Thoracic aorta (tissue), 2 donors: ENCODE measurements at regions not wholly inside any gene's neighbourhood (a gene's known extent, or its start where the extent isn't known, plus 50 kb on each side); places are given as distances from the start of the nearest gene placed in this dataset.

Experiments
- ATAC-seq: fragments of 150-250 bp; one replicate; pipeline ENCODE4 v1.8.0; 2017; ENCODE audit warnings: low read depth; ENCODE audit not compliant: insufficient number of reproducible peaks, low FRiP score
- DNase-seq: peaks from one replicate; pipeline ENCODE4 v3.0.0-alpha.2; 2020; ENCODE audit warnings: low spot score
- H3K27ac ChIP-seq, 2 donors: fragments of 200-600 bp; sonication (generic); 1 replicate in 1 of 2; 2 replicates in 1 of 2; pipeline ENCODE4 v1.5.1; 2016; ENCODE audit warnings: mild to moderate bottlenecking in 2 of 2, moderate library complexity in 2 of 2
- H3K27me3 ChIP-seq: fragments of 200-600 bp; sonication (generic); replicated peaks from 2 replicates; pipeline ENCODE4 v1.6.0; 2016; ENCODE audit warnings: mild to moderate bottlenecking; ENCODE audit not compliant: insufficient read depth
- H3K36me3 ChIP-seq: fragments of 200-600 bp; sonication (generic); one replicate; pipeline ENCODE4 v1.5.1; 2016
- H3K4me1 ChIP-seq, 2 donors: fragments of 200-600 bp; sonication (generic); 1 replicate in 1 of 2; 2 replicates in 1 of 2; pipeline versions ENCODE4 v1.5.1 to v1.6.0; 2016; ENCODE audit warnings: low read depth in 2 of 2, mild to moderate bottlenecking in 1 of 2; ENCODE audit not compliant: control insufficient read depth in 1 of 2
- H3K4me3 ChIP-seq: fragments of 200-600 bp; sonication (generic); 2 replicates; pipeline ENCODE4 v1.5.1; 2016; ENCODE audit warnings: mild to moderate bottlenecking
- H3K9me3 ChIP-seq: fragments of 200-600 bp; sonication (generic); 2 replicates; pipeline ENCODE4 v1.5.1; 2016
- CTCF ChIP-seq: fragments of 200-600 bp; sonication (generic); IDR thresholded peaks from one replicate; pipeline ENCODE4 v1.5.1; 2019; ENCODE audit warnings: antibody characterized with exemption

DNA sequence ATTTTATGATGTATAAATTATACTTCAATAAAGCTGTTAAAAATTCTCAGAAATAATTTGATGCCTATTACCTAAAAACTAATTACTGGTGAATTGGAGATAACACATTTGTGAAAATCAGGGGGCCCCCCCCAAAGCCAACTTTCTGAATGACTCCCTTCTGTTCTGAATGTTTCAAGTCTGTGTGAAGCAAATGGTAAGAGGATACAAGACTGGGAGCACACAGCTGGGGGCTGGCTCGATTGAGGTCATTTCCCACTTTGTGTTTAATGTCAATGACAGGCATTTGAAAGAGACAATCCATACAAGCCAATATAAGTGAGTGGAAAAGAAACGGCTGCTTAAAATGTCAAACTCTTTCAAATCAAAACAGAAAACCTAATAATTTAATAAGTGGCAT, 155.8 kb downstream of the SH2D1A start:
- TF ChIP-seq CTCF, result no peak
- no peak overlapping the region for H3K27ac ChIP-seq
- ATAC-seq, result no peak

GRCh38 chrX:124502599-124502998, 156.2 kb downstream of the SH2D1A start:
- DNase-seq (no peak), ATAC-seq (no peak)
- H3K36me3 ChIP-seq, result no peaks in the 10 kb centered on the region
- no peak overlapping the region for H3K27ac ChIP-seq
- H3K27me3 ChIP-seq, result no peaks in the 10 kb centered on the region
- no peaks in the 10 kb centered on the region for H3K4me1 ChIP-seq
- no peak for TF ChIP-seq CTCF
- no peaks in the 10 kb centered on the region for H3K9me3 ChIP-seq
- H3K4me3 ChIP-seq, result no peak overlapping the region

More for the DNA sequence above, 155.8 kb downstream of the SH2D1A start:
- DNase-seq, result no peak
- Histone ChIP-seq H3K4me3 (no peak overlapping the region), H3K4me1 (no peaks in the 10 kb centered on the region), H3K36me3 (no peaks in the 10 kb centered on the region), H3K27me3 (no peaks in the 10 kb centered on the region), H3K9me3 (no peaks in the 10 kb centered on the region)

DNA sequence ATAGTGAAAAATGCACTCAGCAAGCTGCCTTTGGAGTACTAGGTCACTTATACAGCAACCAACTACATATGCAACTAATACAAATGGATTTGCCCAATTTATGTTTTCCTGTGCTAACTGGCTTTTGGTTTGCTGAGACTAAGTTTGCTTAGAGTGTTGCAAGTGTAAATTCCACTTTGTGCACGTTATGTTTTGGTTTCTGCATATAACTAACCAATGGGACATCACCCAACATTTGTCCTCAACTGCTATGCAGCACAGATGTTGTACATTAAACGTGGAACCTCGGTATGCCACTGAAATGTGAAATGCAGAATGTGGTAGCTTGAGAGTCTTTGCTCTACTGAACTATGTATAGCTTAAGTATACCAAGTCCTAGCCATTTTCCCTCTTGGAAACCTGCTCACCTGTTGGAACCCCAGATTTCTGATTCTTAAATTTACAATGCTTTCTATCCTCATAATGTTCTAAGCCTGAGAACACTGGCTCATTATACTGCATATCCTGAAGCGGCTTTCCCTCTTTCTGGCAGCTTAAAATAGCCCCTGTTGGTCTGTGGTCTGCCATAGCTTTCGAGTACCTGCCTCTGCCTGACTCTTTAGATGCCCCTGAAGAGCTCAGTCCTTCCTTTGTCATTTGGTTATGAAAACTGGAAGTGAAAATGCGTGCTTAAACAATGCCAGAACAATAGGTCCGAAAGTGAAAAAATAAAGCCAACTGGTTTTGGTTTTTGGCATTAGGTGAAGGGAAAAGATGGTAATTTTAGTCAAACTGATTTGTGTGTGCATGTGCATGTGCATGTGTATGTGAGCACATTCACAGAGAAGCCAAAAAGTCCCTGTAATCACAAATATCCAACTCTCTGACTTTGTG, 158.0 kb downstream of the SH2D1A start:
- H3K36me3 ChIP-seq, result no peaks in the 10 kb centered on the region
- no peaks in the 10 kb centered on the region for H3K4me1 ChIP-seq
- DNase-seq (no peak), ATAC-seq (no peak)
- no peak for TF ChIP-seq CTCF
- no peaks in the 10 kb centered on the region for H3K9me3 ChIP-seq
- H3K4me3 ChIP-seq, result no peak overlapping the region
- H3K27me3 ChIP-seq, result no peaks in the 10 kb centered on the region
- H3K27ac ChIP-seq, result no peak overlapping the region

DNA sequence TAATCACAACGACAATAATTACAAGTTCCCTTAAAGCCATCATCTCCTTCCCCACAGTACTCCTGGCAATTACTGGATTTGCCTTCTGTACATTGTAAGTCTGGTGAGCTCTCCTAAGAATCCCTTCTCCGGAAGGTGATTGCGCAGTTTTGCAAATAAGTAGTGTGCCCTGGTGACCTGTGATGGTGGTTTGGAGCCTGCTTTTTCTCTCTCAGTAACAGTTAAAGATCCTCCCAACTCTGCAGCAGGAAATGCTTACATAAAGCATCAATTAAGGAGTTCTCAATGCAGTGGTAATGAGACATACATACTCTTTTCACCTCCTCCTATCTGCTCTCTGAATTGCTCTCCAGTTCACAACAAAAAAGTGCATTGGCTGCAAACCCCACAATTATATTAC, 159.7 kb downstream of the SH2D1A start:
- Histone ChIP-seq H3K4me3 (no peak overlapping the region), H3K27me3 (no peaks in the 10 kb centered on the region), H3K4me1 (no peaks in the 10 kb centered on the region), H3K36me3 (no peaks in the 10 kb centered on the region), H3K9me3 (no peaks in the 10 kb centered on the region), H3K27ac (no peak overlapping the region)
- no peak for DNase-seq
- no peak for TF ChIP-seq CTCF
- no peak for ATAC-seq

DNA sequence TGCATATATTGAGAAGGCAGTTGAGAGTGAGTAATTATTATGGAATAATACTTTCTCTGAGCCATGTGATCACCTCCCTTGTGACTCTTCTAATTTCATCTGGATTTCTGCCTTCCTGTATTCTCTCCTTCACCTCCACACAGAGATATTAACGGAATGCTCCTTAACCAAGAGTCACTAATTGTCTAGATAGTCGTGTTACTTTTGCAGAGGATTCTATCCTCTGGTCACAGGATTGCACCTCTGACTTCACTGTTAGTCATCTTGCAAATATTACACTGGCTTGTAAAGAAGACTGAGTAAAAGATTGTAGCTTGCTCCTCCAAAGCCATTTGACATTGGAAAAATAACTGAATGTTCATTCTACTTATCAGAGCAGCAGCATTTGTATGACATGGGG, 160.9 kb downstream of the SH2D1A start:
- H3K4me1 ChIP-seq, result no peaks in the 10 kb centered on the region
- no peak overlapping the region for H3K27ac ChIP-seq
- no peak for DNase-seq
- no peak overlapping the region for H3K4me3 ChIP-seq
- H3K36me3 ChIP-seq, result no peaks in the 10 kb centered on the region
- no peak for ATAC-seq
- no peak for TF ChIP-seq CTCF
- H3K9me3 ChIP-seq, result no peaks in the 10 kb centered on the region
- no peaks in the 10 kb centered on the region for H3K27me3 ChIP-seq
